Loucy (cell line): ENCODE measurements at regions not wholly inside any gene's neighbourhood (a gene's known extent, or its start where the extent isn't known, plus 50 kb on each side); places are given as distances from the start of the nearest gene placed in this dataset.

Experiments used
- CTCF ChIP-seq: fragments of 200-600 bp; sonication (generic); conservative IDR thresholded peaks from 2 replicates; pipeline ENCODE4 v1.5.1; 2014; ENCODE audit warnings: mild to moderate bottlenecking, antibody characterized with exemption, low read length
- EZH2phosphoT487 ChIP-seq: fragments of 200-600 bp; IDR thresholded peaks from 2 replicates; pipeline ENCODE4 v1.6.1; 2018; ENCODE audit warnings: antibody characterized with exemption, mild to moderate bottlenecking, moderate library complexity, borderline replicate concordance

GRCh38 chr9:110146373-110146772, 61.6 kb downstream of the C9orf152 start:
- TF ChIP-seq CTCF (no peak), EZH2phosphoT487 (no peak)
